HepG2 (cell line): ENCODE measurements at regions not wholly inside any gene's neighbourhood (a gene's known extent, or its start where the extent isn't known, plus 50 kb on each side); places are given as distances from the start of the nearest gene placed in this dataset.

Experiments used
- CREB1 ChIP-seq, 2 experiments: fragments of 450-650 bp in 1 of 2; IDR thresholded peaks; 2 replicates each; pipeline ENCODE4 v1.6.1; 2016 to 2017; ENCODE audit warnings: control low read depth in 1 of 2, mild to moderate bottlenecking in 1 of 2, missing compliant biosample characterization in 1 of 2, missing genetic modification characterization in 1 of 2
- CREM ChIP-seq, 2 experiments: sonication (generic) in 1 of 2; formaldehyde crosslinking in 1 of 2; IDR thresholded peaks; 2 replicates each; pipeline versions ENCODE4 v1.4.0 to v1.6.1; 2016 to 2020; ENCODE audit warnings: antibody characterized with exemption in 1 of 2, mild to moderate bottlenecking in 1 of 2, missing genetic modification reagents in 1 of 2
- FOXK2 ChIP-seq: fragments of 450-650 bp; IDR thresholded peaks from 2 replicates; pipeline ENCODE4 v1.6.1; 2016
- IKZF4 ChIP-seq: sonication (generic); formaldehyde crosslinking; IDR thresholded peaks from 2 replicates; pipeline ENCODE4 v1.5.1; 2020; ENCODE audit warnings: borderline replicate concordance, mild to moderate bottlenecking, low read depth, missing genetic modification reagents; ENCODE audit errors: not compliant biosample characterization
- JUN ChIP-seq: sonication (generic); formaldehyde crosslinking; IDR thresholded peaks from 2 replicates; pipeline ENCODE4 v1.4.0; 2020; ENCODE audit warnings: mild to moderate bottlenecking, missing genetic modification reagents
- KMT2B ChIP-seq: IDR thresholded peaks from 2 replicates; pipeline ENCODE4 v1.6.1; 2016; ENCODE audit warnings: missing genetic modification reagents, missing compliant biosample characterization
- NFYC ChIP-seq: IDR thresholded peaks from 2 replicates; pipeline ENCODE4 v1.6.1; 2016; ENCODE audit warnings: missing genetic modification reagents, missing compliant biosample characterization
- SOX13 ChIP-seq, 3 experiments: fragments of 450-650 bp in 1 of 3; sonication (generic) in 1 of 3; formaldehyde crosslinking in 1 of 3; IDR thresholded peaks in 2 of 3; conservative IDR thresholded peaks in 1 of 3; 2 replicates each; pipeline versions ENCODE4 v1.5.0 to v1.6.1; 2016 to 2020; ENCODE audit warnings: antibody characterized with exemption in 1 of 3, mild to moderate bottlenecking in 1 of 3, missing compliant biosample characterization in 1 of 3, missing genetic modification reagents in 1 of 3, moderate library complexity in 1 of 3
- SP1 ChIP-seq, 2 experiments: fragments of 450-650 bp in 1 of 2; sonication (generic) in 1 of 2; formaldehyde crosslinking in 1 of 2; IDR thresholded peaks; 2 replicates each; pipeline versions ENCODE4 v1.4.0 to v1.6.1; 2016 to 2020; ENCODE audit warnings: missing genetic modification reagents in 1 of 2
- TAF15 ChIP-seq: fragments of 200-400 bp; formaldehyde crosslinking; IDR thresholded peaks from one replicate; pipeline ENCODE4 v1.6.1; 2018; ENCODE audit warnings: mild to moderate bottlenecking, low read depth, low read length; ENCODE audit not compliant: poor library complexity, severe bottlenecking
- ZFP90 ChIP-seq: sonication (generic); formaldehyde crosslinking; IDR thresholded peaks from 2 replicates; pipeline ENCODE4 v1.8.0; 2022; ENCODE audit warnings: missing genetic modification reagents, mild to moderate bottlenecking, inconsistent platforms, borderline replicate concordance
- ZNF333 ChIP-seq: sonication (generic); formaldehyde crosslinking; IDR thresholded peaks from 2 replicates; pipeline ENCODE4 v1.4.0; 2020; ENCODE audit warnings: mild to moderate bottlenecking, missing genetic modification reagents, borderline replicate concordance
- ZNF34 ChIP-seq: sonication (generic); formaldehyde crosslinking; IDR thresholded peaks from 2 replicates; pipeline ENCODE4 v1.4.0; 2020; ENCODE audit warnings: mild to moderate bottlenecking, missing genetic modification reagents, borderline replicate concordance
- ZNF383 ChIP-seq: sonication (generic); formaldehyde crosslinking; IDR thresholded peaks from 2 replicates; pipeline ENCODE4 v1.4.0; 2020; ENCODE audit warnings: missing genetic modification reagents, mild to moderate bottlenecking, borderline replicate concordance
- ZNF556 ChIP-seq: sonication (generic); formaldehyde crosslinking; IDR thresholded peaks from 2 replicates; pipeline ENCODE4 v1.4.0; 2020; ENCODE audit warnings: mild to moderate bottlenecking, missing genetic modification reagents, borderline replicate concordance
- ZNF614 ChIP-seq: IDR thresholded peaks from 2 replicates; pipeline ENCODE4 v1.6.1; 2018; ENCODE audit warnings: missing biosample characterization, missing genetic modification reagents, inconsistent platforms, borderline replicate concordance
- ZNF883 ChIP-seq: sonication (generic); formaldehyde crosslinking; IDR thresholded peaks from 2 replicates; pipeline ENCODE4 v1.5.1; 2020; ENCODE audit warnings: mild to moderate bottlenecking, missing genetic modification reagents; ENCODE audit errors: not compliant biosample characterization
- TF ChIP-seq, protein P1 (sequence below): sonication (generic); formaldehyde crosslinking; IDR thresholded peaks from 2 replicates; pipeline ENCODE4 v1.5.1; 2020; ENCODE audit warnings: mild to moderate bottlenecking, missing genetic modification reagents
- TF ChIP-seq, protein P2 (sequence below): IDR thresholded peaks from 2 replicates; pipeline ENCODE4 v1.6.1; 2012; ENCODE audit warnings: inconsistent platforms
- TF ChIP-seq, protein P3 (sequence below): IDR thresholded peaks from 2 replicates; pipeline ENCODE4 v1.6.1; 2016
- TF ChIP-seq, protein P4 (sequence below): sonication (generic); IDR thresholded peaks from 2 replicates; pipeline ENCODE4 v1.6.1; 2016; ENCODE audit warnings: low read depth, borderline replicate concordance
- TF ChIP-seq, protein P5 (sequence below): fragments of 450-650 bp; IDR thresholded peaks from 2 replicates; pipeline ENCODE4 v1.6.1; 2016

DNA sequence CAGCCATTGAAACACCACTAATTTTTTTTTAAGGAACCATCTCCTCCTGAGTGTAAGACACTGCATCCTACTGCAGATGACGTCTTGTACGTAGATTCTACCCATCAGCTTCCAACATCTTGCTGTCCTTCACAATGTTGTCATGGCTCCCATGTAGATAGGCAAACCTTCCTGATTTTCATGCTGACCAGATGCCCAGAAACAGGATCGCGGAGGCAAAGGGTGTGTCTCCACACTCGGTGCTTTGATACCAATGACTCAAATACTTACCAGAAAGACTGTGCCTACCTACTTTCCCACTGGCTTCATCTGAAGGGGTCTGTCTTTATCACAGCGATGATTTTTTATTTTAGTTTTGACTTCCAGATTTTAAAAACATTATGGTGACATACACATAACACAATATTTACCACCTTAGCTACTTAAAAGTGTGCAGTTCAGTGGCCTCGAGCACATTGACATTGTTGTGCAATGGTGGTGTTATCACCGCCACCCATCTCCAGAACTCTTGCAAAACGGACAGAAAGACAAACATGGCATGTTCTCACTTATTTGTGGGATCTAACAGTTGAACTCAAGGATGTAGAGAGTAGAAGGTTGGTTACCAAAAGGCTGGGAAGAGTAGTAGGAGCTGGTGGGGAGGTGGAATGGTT lies 94.0 kb upstream of the PEG3 start (continued):
- TF ChIP-seq, protein P1, sequence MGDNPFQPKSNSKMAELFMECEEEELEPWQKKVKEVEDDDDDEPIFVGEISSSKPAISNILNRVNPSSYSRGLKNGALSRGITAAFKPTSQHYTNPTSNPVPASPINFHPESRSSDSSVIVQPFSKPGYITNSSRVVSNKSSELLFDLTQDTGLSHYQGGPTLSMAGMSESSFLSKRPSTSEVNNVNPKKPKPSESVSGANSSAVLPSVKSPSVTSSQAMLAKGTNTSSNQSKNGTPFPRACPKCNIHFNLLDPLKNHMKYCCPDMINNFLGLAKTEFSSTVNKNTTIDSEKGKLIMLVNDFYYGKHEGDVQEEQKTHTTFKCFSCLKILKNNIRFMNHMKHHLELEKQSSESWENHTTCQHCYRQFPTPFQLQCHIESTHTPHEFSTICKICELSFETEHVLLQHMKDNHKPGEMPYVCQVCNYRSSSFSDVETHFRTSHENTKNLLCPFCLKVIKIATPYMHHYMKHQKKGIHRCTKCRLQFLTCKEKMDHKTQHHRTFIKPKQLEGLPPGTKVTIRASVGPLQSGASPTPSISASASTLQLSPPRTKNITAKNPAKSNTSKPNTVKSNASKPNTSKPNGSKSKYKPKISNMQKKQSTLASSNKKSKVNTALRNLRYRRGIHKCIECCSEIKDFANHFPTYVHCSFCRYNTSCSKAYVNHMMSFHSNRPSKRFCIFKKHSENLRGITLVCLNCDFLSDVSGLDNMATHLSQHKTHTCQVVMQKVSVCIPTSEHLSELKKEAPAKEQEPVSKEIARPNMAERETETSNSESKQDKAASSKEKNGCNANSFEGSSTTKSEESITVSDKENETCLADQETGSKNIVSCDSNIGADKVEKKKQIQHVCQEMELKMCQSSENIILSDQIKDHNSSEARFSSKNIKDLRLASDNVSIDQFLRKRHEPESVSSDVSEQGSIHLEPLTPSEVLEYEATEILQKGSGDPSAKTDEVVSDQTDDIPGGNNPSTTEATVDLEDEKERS (CRISPR knock-in tag) = peak; percentile 96
- TF ChIP-seq TAF15 (no peak), CREM (IDR thresholded peaks at IDR 0.05) (peak; percentile 90), CREM (CRISPR knock-in tag; IDR thresholded peaks at IDR 0.05) (no peak), ZNF614 (CRISPR knock-in tag) (peak; percentile 99), JUN (peak; percentile 60; the same call in 1 of the 2 replicates), CREB1 (IDR thresholded peaks at IDR 0.05) (no peak), CREB1 (CRISPR knock-in tag; IDR thresholded peaks at IDR 0.05) (peak; percentile 86), FOXK2 (no peak), ZFP90 (0 out of 2 replicates have a peak, but pooled peaks have one; percentile 52), IKZF4 (CRISPR knock-in tag) (no peak), ZNF383 (CRISPR knock-in tag) (no peak), ZNF883 (CRISPR knock-in tag) (peak; percentile 36), ZNF556 (CRISPR knock-in tag) (peak; percentile 83; the same call in 1 of the 2 replicates), NFYC (peak; percentile 38; the same call in 1 of the 2 replicates), ZNF34 (0 out of 2 replicates have a peak, but pooled peaks have one; percentile 40), SOX13 (IDR thresholded peaks at IDR 0.05) (peak; percentile 92), SOX13 (CRISPR knock-in tag; conservative IDR thresholded peaks at IDR 0.05 in 1 of 2, IDR thresholded peaks at IDR 0.05 in 1 of 2) (peak in 1 of 2 experiments; percentile 97; a peak in 2 of 4 replicates), SP1 (IDR thresholded peaks at IDR 0.05) (no peak), SP1 (CRISPR knock-in tag; IDR thresholded peaks at IDR 0.05) (no peak), ZNF333 (CRISPR knock-in tag) (no peak), KMT2B (peak; percentile 77)
- TF ChIP-seq, protein P2, sequence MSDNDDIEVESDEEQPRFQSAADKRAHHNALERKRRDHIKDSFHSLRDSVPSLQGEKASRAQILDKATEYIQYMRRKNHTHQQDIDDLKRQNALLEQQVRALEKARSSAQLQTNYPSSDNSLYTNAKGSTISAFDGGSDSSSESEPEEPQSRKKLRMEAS = peak; percentile 91
- TF ChIP-seq, protein P3, sequence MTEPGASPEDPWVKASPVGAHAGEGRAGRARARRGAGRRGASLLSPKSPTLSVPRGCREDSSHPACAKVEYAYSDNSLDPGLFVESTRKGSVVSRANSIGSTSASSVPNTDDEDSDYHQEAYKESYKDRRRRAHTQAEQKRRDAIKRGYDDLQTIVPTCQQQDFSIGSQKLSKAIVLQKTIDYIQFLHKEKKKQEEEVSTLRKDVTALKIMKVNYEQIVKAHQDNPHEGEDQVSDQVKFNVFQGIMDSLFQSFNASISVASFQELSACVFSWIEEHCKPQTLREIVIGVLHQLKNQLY (CRISPR knock-in tag) = peak; percentile 93
- TF ChIP-seq, protein P4, sequence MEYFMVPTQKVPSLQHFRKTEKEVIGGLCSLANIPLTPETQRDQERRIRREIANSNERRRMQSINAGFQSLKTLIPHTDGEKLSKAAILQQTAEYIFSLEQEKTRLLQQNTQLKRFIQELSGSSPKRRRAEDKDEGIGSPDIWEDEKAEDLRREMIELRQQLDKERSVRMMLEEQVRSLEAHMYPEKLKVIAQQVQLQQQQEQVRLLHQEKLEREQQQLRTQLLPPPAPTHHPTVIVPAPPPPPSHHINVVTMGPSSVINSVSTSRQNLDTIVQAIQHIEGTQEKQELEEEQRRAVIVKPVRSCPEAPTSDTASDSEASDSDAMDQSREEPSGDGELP = 0 out of 2 replicates have a peak, but pooled peaks have one; percentile 65
- TF ChIP-seq, protein P5, sequence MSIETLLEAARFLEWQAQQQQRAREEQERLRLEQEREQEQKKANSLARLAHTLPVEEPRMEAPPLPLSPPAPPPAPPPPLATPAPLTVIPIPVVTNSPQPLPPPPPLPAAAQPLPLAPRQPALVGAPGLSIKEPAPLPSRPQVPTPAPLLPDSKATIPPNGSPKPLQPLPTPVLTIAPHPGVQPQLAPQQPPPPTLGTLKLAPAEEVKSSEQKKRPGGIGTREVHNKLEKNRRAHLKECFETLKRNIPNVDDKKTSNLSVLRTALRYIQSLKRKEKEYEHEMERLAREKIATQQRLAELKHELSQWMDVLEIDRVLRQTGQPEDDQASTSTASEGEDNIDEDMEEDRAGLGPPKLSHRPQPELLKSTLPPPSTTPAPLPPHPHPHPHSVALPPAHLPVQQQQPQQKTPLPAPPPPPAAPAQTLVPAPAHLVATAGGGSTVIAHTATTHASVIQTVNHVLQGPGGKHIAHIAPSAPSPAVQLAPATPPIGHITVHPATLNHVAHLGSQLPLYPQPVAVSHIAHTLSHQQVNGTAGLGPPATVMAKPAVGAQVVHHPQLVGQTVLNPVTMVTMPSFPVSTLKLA = no peak
